T-helper 2 cell treated with Interferon-gamma antibody and Interleukin-4, amounts not matched to agents 5 μg/mL and 100 μg/mL, for 36 hours (primary cell): ENCODE measurements at regions not wholly inside any gene's neighbourhood (a gene's known extent, or its start where the extent isn't known, plus 50 kb on each side); places are given as distances from the start of the nearest gene placed in this dataset.

Source experiments
- DNase-seq: peaks from one replicate; pipeline ENCODE4 v3.0.0; 2021; ENCODE audit warnings: low spot score
- H3K27ac Mint-ChIP-seq: one replicate; pipeline ENCODE4 v1.8.0; 2021; ENCODE audit warnings: mild to moderate bottlenecking, mixed read lengths
- H3K27me3 Mint-ChIP-seq: one replicate; pipeline ENCODE4 v1.8.0; 2021; ENCODE audit warnings: low read depth, mixed read lengths
- H3K36me3 Mint-ChIP-seq: one replicate; pipeline ENCODE4 v1.8.0; 2021; ENCODE audit warnings: low read depth, mixed read lengths
- H3K4me1 Mint-ChIP-seq: one replicate; pipeline ENCODE4 v1.8.0; 2021; ENCODE audit warnings: low read depth, mixed read lengths
- H3K4me3 Mint-ChIP-seq: one replicate; pipeline ENCODE4 v1.8.0; 2022; ENCODE audit warnings: mild to moderate bottlenecking, moderate library complexity, mixed read lengths
- H3K9me3 Mint-ChIP-seq: one replicate; pipeline ENCODE4 v1.8.0; 2021; ENCODE audit warnings: mixed read lengths

GRCh38 chr11:69963533-69964246 is 114.4 kb upstream of the ANO1 start:
- no peaks in the 10 kb centered on the region for H3K9me3 Mint-ChIP-seq
- H3K4me1 Mint-ChIP-seq: no peaks in the 10 kb centered on the region
- H3K4me3 Mint-ChIP-seq: no peak overlapping the region
- no peaks in the 10 kb centered on the region for H3K36me3 Mint-ChIP-seq
- DNase-seq: no peak
- H3K27me3 Mint-ChIP-seq: peaks cover 2% of the 10 kb centered on the region
- no peak overlapping the region for H3K27ac Mint-ChIP-seq

- no peaks in the 10 kb centered on the region for H3K36me3 Mint-ChIP-seq
- no peak for DNase-seq
- H3K27me3 Mint-ChIP-seq: peaks cover 3% of the 10 kb centered on the region
- H3K4me1 Mint-ChIP-seq: no peaks in the 10 kb centered on the region
- H3K27ac Mint-ChIP-seq: no peak overlapping the region
- H3K9me3 Mint-ChIP-seq: no peaks in the 10 kb centered on the region
- no peak overlapping the region for H3K4me3 Mint-ChIP-seq
Observed at GRCh38 chr11:69964247-69964643, 113.9 kb upstream of the ANO1 start.

- no peak for DNase-seq
- H3K27me3 Mint-ChIP-seq: peaks cover 4% of the 10 kb centered on the region
- H3K36me3 Mint-ChIP-seq: no peaks in the 10 kb centered on the region
- no peak overlapping the region for H3K27ac Mint-ChIP-seq
- H3K4me1 Mint-ChIP-seq: peaks cover 6% of the 10 kb centered on the region
- H3K4me3 Mint-ChIP-seq: no peak overlapping the region
- no peaks in the 10 kb centered on the region for H3K9me3 Mint-ChIP-seq
Observed at GRCh38 chr11:69965821-69966582, 112.1 kb upstream of the ANO1 start.

- Mint-ChIP-seq H3K27ac (no peak overlapping the region), H3K9me3 (no peaks in the 10 kb centered on the region), H3K4me1 (peaks cover 6% of the 10 kb centered on the region), H3K36me3 (no peaks in the 10 kb centered on the region), H3K27me3 (peaks cover 4% of the 10 kb centered on the region), H3K4me3 (no peak overlapping the region)
- no peak for DNase-seq
Observed at GRCh38 chr11:69966583-69966835, 111.6 kb upstream of the ANO1 start.

- peaks cover 6% of the 10 kb centered on the region for H3K4me1 Mint-ChIP-seq
- peaks cover 4% of the 10 kb centered on the region for H3K27me3 Mint-ChIP-seq
- H3K4me3 Mint-ChIP-seq: no peak overlapping the region
- no peaks in the 10 kb centered on the region for H3K9me3 Mint-ChIP-seq
- H3K27ac Mint-ChIP-seq: no peak overlapping the region
- no peak for DNase-seq
- H3K36me3 Mint-ChIP-seq: no peaks in the 10 kb centered on the region
Observed at GRCh38 chr11:69966910-69967483, 111.1 kb upstream of the ANO1 start.

- H3K27ac Mint-ChIP-seq: no peak overlapping the region
- H3K4me3 Mint-ChIP-seq: no peak overlapping the region
- no peaks in the 10 kb centered on the region for H3K9me3 Mint-ChIP-seq
- H3K27me3 Mint-ChIP-seq: peaks cover 4% of the 10 kb centered on the region
- peaks cover 6% of the 10 kb centered on the region for H3K4me1 Mint-ChIP-seq
- no peaks in the 10 kb centered on the region for H3K36me3 Mint-ChIP-seq
- no peak for DNase-seq
Observed at GRCh38 chr11:69967484-69967883, 110.6 kb upstream of the ANO1 start.

- no peak overlapping the region for H3K27ac Mint-ChIP-seq
- no peak overlapping the region for H3K4me3 Mint-ChIP-seq
- H3K36me3 Mint-ChIP-seq: no peaks in the 10 kb centered on the region
- DNase-seq: no peak
- peaks cover 6% of the 10 kb centered on the region for H3K4me1 Mint-ChIP-seq
- peaks cover 2% of the 10 kb centered on the region for H3K27me3 Mint-ChIP-seq
- no peaks in the 10 kb centered on the region for H3K9me3 Mint-ChIP-seq
Observed at GRCh38 chr11:69968396-69969347, 109.4 kb upstream of the ANO1 start.

- no peaks in the 10 kb centered on the region for H3K36me3 Mint-ChIP-seq
- H3K4me3 Mint-ChIP-seq: no peak overlapping the region
- H3K27me3 Mint-ChIP-seq: peaks cover 2% of the 10 kb centered on the region
- peak overlapping the region; percentile 60 for H3K27ac Mint-ChIP-seq
- no peaks in the 10 kb centered on the region for H3K9me3 Mint-ChIP-seq
- no peak for DNase-seq
- peaks cover 6% of the 10 kb centered on the region for H3K4me1 Mint-ChIP-seq
Observed at GRCh38 chr11:69969890-69970784, 108.0 kb upstream of the ANO1 start.

- DNase-seq: no peak
- H3K9me3 Mint-ChIP-seq: no peaks in the 10 kb centered on the region
- H3K27ac Mint-ChIP-seq: no peak overlapping the region
- H3K27me3 Mint-ChIP-seq: peaks cover 2% of the 10 kb centered on the region
- no peak overlapping the region for H3K4me3 Mint-ChIP-seq
- peaks cover 6% of the 10 kb centered on the region for H3K4me1 Mint-ChIP-seq
- no peaks in the 10 kb centered on the region for H3K36me3 Mint-ChIP-seq
Observed at GRCh38 chr11:69970785-69971535, 107.2 kb upstream of the ANO1 start.

GRCh38 chr11:69971741-69972140 is 106.4 kb upstream of the ANO1 start:
- Mint-ChIP-seq H3K9me3 (no peaks in the 10 kb centered on the region), H3K36me3 (no peaks in the 10 kb centered on the region), H3K4me3 (no peak overlapping the region), H3K4me1 (peaks cover 6% of the 10 kb centered on the region), H3K27ac (no peak overlapping the region), H3K27me3 (peaks cover 2% of the 10 kb centered on the region)
- DNase-seq: no peak

- H3K27me3 Mint-ChIP-seq: peaks cover 2% of the 10 kb centered on the region
- no peak overlapping the region for H3K4me3 Mint-ChIP-seq
- H3K36me3 Mint-ChIP-seq: no peaks in the 10 kb centered on the region
- no peaks in the 10 kb centered on the region for H3K9me3 Mint-ChIP-seq
- peak overlapping the region; percentile 71 for H3K27ac Mint-ChIP-seq
- H3K4me1 Mint-ChIP-seq: peaks cover 6% of the 10 kb centered on the region
- no peak for DNase-seq
Observed at GRCh38 chr11:69972351-69972802, 105.7 kb upstream of the ANO1 start.

GRCh38 chr11:69974528-69974927 is 103.6 kb upstream of the ANO1 start:
- Mint-ChIP-seq H3K4me1 (peaks cover 6% of the 10 kb centered on the region), H3K27me3 (no peaks in the 10 kb centered on the region), H3K4me3 (no peak overlapping the region), H3K36me3 (no peaks in the 10 kb centered on the region), H3K27ac (no peak overlapping the region), H3K9me3 (no peaks in the 10 kb centered on the region)
- DNase-seq: no peak
